ENCODE measurements at regions not wholly inside any gene's neighbourhood (a gene's known extent, or its start where the extent isn't known, plus 50 kb on each side); places are given as distances from the start of the nearest gene placed in this dataset.

DNA sequence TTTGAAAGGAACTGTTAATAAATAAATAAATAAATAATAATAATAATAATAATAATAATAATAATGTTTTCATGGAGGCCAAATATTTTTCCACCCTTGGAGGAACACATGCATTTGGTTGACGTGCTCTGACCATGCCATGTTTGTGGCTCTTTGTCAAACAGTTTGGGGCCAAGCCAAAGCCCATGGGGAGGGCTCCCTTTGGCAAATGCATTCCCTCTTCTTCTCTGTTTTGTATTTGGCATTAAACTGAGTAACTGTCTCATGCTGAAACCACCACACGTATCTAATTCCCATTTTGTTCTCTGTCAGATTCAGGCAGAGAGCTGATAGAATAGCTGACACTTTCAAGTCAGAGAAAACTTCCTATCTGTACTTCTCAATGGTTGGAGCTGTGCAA, 68.6 kb upstream of the PAX6 start:
- no peaks in the 10 kb centered on the region for H3K9me2 ChIP-seq (ENCODE audit: insufficient read depth, low read length)

DNA sequence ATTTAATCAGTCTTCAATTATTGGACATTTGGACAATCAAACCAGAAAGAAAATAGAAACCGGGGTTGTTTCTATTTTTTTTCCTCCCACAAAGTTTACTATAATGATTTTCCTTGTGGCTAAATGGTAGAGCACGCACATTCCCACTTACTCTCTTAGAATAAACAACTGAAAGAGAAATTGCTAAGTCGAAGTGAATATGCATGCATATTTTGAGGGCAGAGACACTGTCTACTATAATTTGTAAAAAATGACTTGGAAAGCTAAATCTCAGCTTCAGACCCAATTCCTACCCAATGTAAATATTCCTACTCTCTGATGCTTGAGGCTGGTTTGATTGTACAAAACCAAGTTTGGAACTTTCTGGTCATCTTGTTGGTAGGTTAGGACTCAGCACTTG, 66.7 kb upstream of the PAX6 start:
- TF ChIP-seq REST (IDR thresholded peaks at IDR 0.05; ENCODE audit: borderline replicate concordance) (no peak), SMC3 (conservative IDR thresholded peaks at IDR 0.05; ENCODE audit: poor library complexity) (no peak)
- H3K27ac ChIP-seq (ENCODE audit: low read length): no peak overlapping the region
- H3K36me3 ChIP-seq (ENCODE audit: insufficient read depth, low read length): no peaks in the 10 kb centered on the region
- H3K4me3 ChIP-seq (ENCODE audit: low read length): no peak overlapping the region
- no peak overlapping the region for H3K4me2 ChIP-seq (ENCODE audit: low read length)
- no peaks in the 10 kb centered on the region for H3K27me3 ChIP-seq (ENCODE audit: insufficient read depth, low read depth, low read length)
- H2AFZ ChIP-seq (ENCODE audit: low read depth, low read length): no peak overlapping the region
- no peaks in the 10 kb centered on the region for H3K9me2 ChIP-seq (ENCODE audit: insufficient read depth, low read length)
- no peaks in the 10 kb centered on the region for H3K9me3 ChIP-seq (ENCODE audit: low read length)
- H3K79me2 ChIP-seq (replicated peaks; ENCODE audit: insufficient read depth, low read length): no peaks in the 10 kb centered on the region
- no peaks in the 10 kb centered on the region for H4K20me1 ChIP-seq (ENCODE audit: insufficient read depth)
- no peak overlapping the region for H3K9ac ChIP-seq (ENCODE audit: low read length)
- no peaks in the 10 kb centered on the region for H3F3A ChIP-seq (ENCODE audit: insufficient read depth, low read length, poor library complexity, severe bottlenecking)

More for the DNA sequence above, 68.6 kb upstream of the PAX6 start:
- no peaks in the 10 kb centered on the region for H4K20me1 ChIP-seq (ENCODE audit: insufficient read depth)
- no peaks in the 10 kb centered on the region for H3K36me3 ChIP-seq (ENCODE audit: insufficient read depth, low read length)
- H3K27me3 ChIP-seq (ENCODE audit: insufficient read depth, low read depth, low read length): no peaks in the 10 kb centered on the region
- no peak overlapping the region for H3K4me3 ChIP-seq (ENCODE audit: low read length)
- no peaks in the 10 kb centered on the region for H3K9me3 ChIP-seq (ENCODE audit: low read length)
- no peak overlapping the region for H3K27ac ChIP-seq (ENCODE audit: low read length)
- H3K4me2 ChIP-seq (ENCODE audit: low read length): no peak overlapping the region
- no peak overlapping the region for H3K9ac ChIP-seq (ENCODE audit: low read length)
- no peak for TF ChIP-seq EZH2 (IDR thresholded peaks at IDR 0.05; ENCODE audit: borderline replicate concordance, insufficient read depth, low read length, poor library complexity, severe bottlenecking)
- no peak for TF ChIP-seq REST (IDR thresholded peaks at IDR 0.05; ENCODE audit: borderline replicate concordance)
- TF ChIP-seq SMC3 (conservative IDR thresholded peaks at IDR 0.05; ENCODE audit: poor library complexity): no peak
- TF ChIP-seq EP300 (conservative IDR thresholded peaks at IDR 0.05; ENCODE audit: poor library complexity, severe bottlenecking): no peak
- no peak for TF ChIP-seq CTCF (IDR thresholded peaks at IDR 0.05; ENCODE audit: poor library complexity, severe bottlenecking)
- TF ChIP-seq TAF1 (IDR thresholded peaks at IDR 0.05; ENCODE audit: low read depth): no peak
- TF ChIP-seq MXI1 (conservative IDR thresholded peaks at IDR 0.05; ENCODE audit: poor library complexity, severe bottlenecking): no peak
- TF ChIP-seq RAD21 (conservative IDR thresholded peaks at IDR 0.05): no peak
- TF ChIP-seq POLR2AphosphoS5 (IDR thresholded peaks at IDR 0.05): no peak
- no peaks in the 10 kb centered on the region for H3F3A ChIP-seq (ENCODE audit: insufficient read depth, low read length, poor library complexity, severe bottlenecking)
- H2AFZ ChIP-seq (ENCODE audit: low read depth, low read length): no peak overlapping the region
- H3K79me2 ChIP-seq (replicated peaks; ENCODE audit: insufficient read depth, low read length): no peaks in the 10 kb centered on the region

All from neural cell (in vitro differentiated cells).